ENCODE measurements at regions not wholly inside any gene's neighbourhood (a gene's known extent, or its start where the extent isn't known, plus 50 kb on each side); places are given as distances from the start of the nearest gene placed in this dataset.
"Not testable (repeated sequence)": the region's sequence is repeated elsewhere in the genome, so short reads cannot be mapped to it uniquely, and the experiment has no call there.

- DNase-seq: peak; percentile 55
Observed at GRCh38 chr2:217361483-217361880, 501.6 kb upstream of the TNP1 start.

GRCh38 chr2:217360781-217361482, 501.1 kb upstream of the TNP1 start:
- DNase-seq: no peak

GRCh38 chr2:217360111-217360510, 500.2 kb upstream of the TNP1 start:
- no peak for DNase-seq

- DNase-seq: no peak
Observed at GRCh38 chr2:217357886-217358620, 498.2 kb upstream of the TNP1 start.

- DNase-seq: peak; percentile 72
Observed at GRCh38 chr2:217356781-217357180, 496.9 kb upstream of the TNP1 start.

GRCh38 chr2:217356142-217356541, 496.3 kb upstream of the TNP1 start:
- no peak for DNase-seq

GRCh38 chr2:217353591-217353990, 493.7 kb upstream of the TNP1 start:
- DNase-seq: no peak

- DNase-seq: no peak
Observed at GRCh38 chr2:217351378-217351777, 491.5 kb upstream of the TNP1 start.

- DNase-seq: no peak
Observed at GRCh38 chr2:217349251-217349650, 489.4 kb upstream of the TNP1 start.

GRCh38 chr2:217347630-217348029, 487.8 kb upstream of the TNP1 start:
- DNase-seq: not testable (repeated sequence)

GRCh38 chr2:217346043-217346442, 486.2 kb upstream of the TNP1 start:
- DNase-seq: not testable (repeated sequence)

- DNase-seq: no peak
Observed at GRCh38 chr2:217340899-217341298, 481.0 kb upstream of the TNP1 start.

GRCh38 chr2:217340176-217340575, 480.3 kb upstream of the TNP1 start:
- DNase-seq: no peak

- no peak for DNase-seq
Observed at GRCh38 chr2:217339753-217340152, 479.9 kb upstream of the TNP1 start.

GRCh38 chr2:217338306-217338916, 478.5 kb upstream of the TNP1 start:
- DNase-seq: no peak

- DNase-seq: no peak
Observed at GRCh38 chr2:217337771-217338170, 477.9 kb upstream of the TNP1 start.

- DNase-seq: no peak
Observed at GRCh38 chr2:217336694-217337093, 476.8 kb upstream of the TNP1 start.

- no peak for DNase-seq
Observed at GRCh38 chr2:217335341-217335966, 475.6 kb upstream of the TNP1 start.

- no peak for DNase-seq
Observed at GRCh38 chr2:217334561-217334960, 474.7 kb upstream of the TNP1 start.

- no peak for DNase-seq
Observed at GRCh38 chr2:217332866-217333265, 473.0 kb upstream of the TNP1 start.

GRCh38 chr2:217332417-217332791, 472.5 kb upstream of the TNP1 start:
- DNase-seq: no peak

- DNase-seq: no peak
Observed at GRCh38 chr2:217331523-217332416, 471.9 kb upstream of the TNP1 start.

- no peak for DNase-seq
Observed at GRCh38 chr2:217330647-217331046, 470.8 kb upstream of the TNP1 start.
